Body of pancreas (tissue), 4 donors: ENCODE measurements at regions not wholly inside any gene's neighbourhood (a gene's known extent, or its start where the extent isn't known, plus 50 kb on each side); places are given as distances from the start of the nearest gene placed in this dataset.
A peak's percentile ranks its signal among the peaks of the same experiment; 100 is the strongest.

Experiments used
- ATAC-seq: fragments of 150-250 bp; one replicate; pipeline ENCODE4 v1.9.1; 2016
- DNase-seq, 4 donors: peaks; one replicate each; pipeline ENCODE4 v3.0.0-alpha.2; 2019
- H3K27ac ChIP-seq, 4 donors: fragments of 200-600 bp; sonication (generic); 1 replicate in 3 of 4; 2 replicates in 1 of 4; pipeline versions ENCODE4 v1.5.1 to v1.6.1; 2016 to 2019; ENCODE audit warnings: mild to moderate bottlenecking in 1 of 4, mixed read lengths in 1 of 4, moderate library complexity in 1 of 4
- H3K27me3 ChIP-seq, 2 donors: fragments of 200-600 bp; sonication (generic); one replicate each; pipeline ENCODE4 v1.6.0; 2016; ENCODE audit warnings: mild to moderate bottlenecking in 1 of 2
- H3K36me3 ChIP-seq, 2 donors: fragments of 200-600 bp; sonication (generic); replicated peaks in 1 of 2; 2 replicates each; pipeline ENCODE4 v1.5.1; 2016; ENCODE audit warnings: low read depth in 2 of 2; ENCODE audit not compliant: insufficient read depth in 1 of 2
- H3K4me1 ChIP-seq: fragments of 200-600 bp; sonication (generic); one replicate; pipeline ENCODE4 v1.6.0; 2016
- H3K4me3 ChIP-seq, 2 donors: fragments of 200-600 bp; sonication (generic); 1 replicate in 1 of 2; 2 replicates in 1 of 2; pipeline ENCODE4 v1.5.1; 2016 to 2019
- H3K9me3 ChIP-seq, 3 donors: fragments of 200-600 bp; sonication (generic); 1 replicate in 2 of 3; 2 replicates in 1 of 3; pipeline ENCODE4 v1.5.1; 2016
- POLR2A ChIP-seq, 3 donors: fragments of 450-650 bp; IDR thresholded peaks; one replicate each; pipeline ENCODE4 v1.6.1; 2016; ENCODE audit warnings: antibody characterized with exemption in 3 of 3, mild to moderate bottlenecking in 2 of 3
- WGBS, 2 donors: methylation state at CpG; one replicate each; pipeline ENCODE4 v1.1.5; 2017; 5-methylcytosine and 5-hydroxymethylcytosine counted together
- intact Hi-C: fragments of 100-400 bp; cut with DNase I; formaldehyde crosslinking; loops from one replicate; pipeline ENCODE4 v1.15.1; 2023
- TF ChIP-seq, protein P1 (sequence below), 7 experiments: fragments of 450-650 bp in 4 of 7; fragments of 200-600 bp in 3 of 7; sonication (generic) in 3 of 7; IDR thresholded peaks; one replicate each; pipeline ENCODE4 v1.5.1; 2016 to 2019; ENCODE audit warnings: antibody characterized with exemption in 7 of 7

DNA sequence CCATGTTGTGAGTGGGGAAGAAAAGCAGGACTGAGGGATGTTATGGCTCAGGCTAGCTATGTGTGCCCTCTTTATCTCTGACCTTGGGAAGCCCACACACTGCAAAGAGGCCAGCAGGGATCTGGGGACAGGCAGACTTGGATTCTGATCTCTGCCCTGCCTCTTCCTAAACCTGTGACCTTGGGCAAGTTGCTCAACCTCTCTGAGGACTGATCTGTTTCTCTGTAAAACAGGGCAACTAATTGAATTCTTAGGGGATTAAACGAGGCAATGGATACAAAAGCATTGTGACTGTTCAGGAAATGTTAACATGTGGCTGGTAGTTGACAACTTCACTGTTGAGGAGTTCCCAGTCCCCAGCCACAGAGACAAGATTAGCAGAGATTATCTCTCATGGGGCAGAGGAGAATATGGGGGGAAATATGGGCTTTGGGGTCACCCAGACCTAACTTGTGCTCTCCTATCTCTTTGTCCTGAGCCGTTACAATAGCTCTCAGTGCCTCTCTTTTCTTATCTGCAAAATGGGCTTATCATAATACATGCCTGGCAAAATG lies 184.7 kb upstream of the GLI2 start:
- no peaks in the 10 kb centered on the region for H3K27me3 ChIP-seq
- peaks cover 30% of the 10 kb centered on the region for H3K4me1 ChIP-seq
- H3K9me3 ChIP-seq: no peaks in the 10 kb centered on the region
- ATAC-seq: no peak
- no peak for DNase-seq
- TF ChIP-seq, protein P1, sequence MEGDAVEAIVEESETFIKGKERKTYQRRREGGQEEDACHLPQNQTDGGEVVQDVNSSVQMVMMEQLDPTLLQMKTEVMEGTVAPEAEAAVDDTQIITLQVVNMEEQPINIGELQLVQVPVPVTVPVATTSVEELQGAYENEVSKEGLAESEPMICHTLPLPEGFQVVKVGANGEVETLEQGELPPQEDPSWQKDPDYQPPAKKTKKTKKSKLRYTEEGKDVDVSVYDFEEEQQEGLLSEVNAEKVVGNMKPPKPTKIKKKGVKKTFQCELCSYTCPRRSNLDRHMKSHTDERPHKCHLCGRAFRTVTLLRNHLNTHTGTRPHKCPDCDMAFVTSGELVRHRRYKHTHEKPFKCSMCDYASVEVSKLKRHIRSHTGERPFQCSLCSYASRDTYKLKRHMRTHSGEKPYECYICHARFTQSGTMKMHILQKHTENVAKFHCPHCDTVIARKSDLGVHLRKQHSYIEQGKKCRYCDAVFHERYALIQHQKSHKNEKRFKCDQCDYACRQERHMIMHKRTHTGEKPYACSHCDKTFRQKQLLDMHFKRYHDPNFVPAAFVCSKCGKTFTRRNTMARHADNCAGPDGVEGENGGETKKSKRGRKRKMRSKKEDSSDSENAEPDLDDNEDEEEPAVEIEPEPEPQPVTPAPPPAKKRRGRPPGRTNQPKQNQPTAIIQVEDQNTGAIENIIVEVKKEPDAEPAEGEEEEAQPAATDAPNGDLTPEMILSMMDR (IDR thresholded peaks at IDR 0.05): no peak
- no peak for TF ChIP-seq POLR2A (IDR thresholded peaks at IDR 0.05)
- 16 to 26% methylated on average over 2 of the region's 2 CpGs for WGBS, 2 donors
- intact Hi-C loops: no loop called here
- no peaks in the 10 kb centered on the region for H3K36me3 ChIP-seq
- no peak overlapping the region for H3K4me3 ChIP-seq
- H3K27ac ChIP-seq: peak overlapping the region in 3 of 4 donors; percentile 1 to 80 (median 33)

DNA sequence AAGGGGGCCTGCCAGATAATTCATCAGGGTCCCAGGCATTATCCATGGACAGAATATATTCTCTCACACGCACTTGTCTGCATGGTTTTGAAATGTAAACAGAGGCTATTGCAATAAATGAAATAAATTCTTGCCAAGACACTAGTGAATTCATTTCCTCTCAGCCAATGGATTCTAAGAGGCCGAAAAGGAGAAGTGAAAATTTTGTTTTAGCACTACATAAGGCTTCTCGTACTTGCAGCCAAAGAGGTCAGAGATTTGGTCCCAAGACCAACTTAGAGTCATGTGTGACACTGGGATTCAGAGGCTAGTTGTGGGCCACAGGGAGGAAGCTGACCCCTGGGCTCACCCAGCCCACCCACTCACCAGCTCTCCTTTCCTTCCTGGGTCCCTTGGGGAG lies 184.1 kb upstream of the GLI2 start:
- no peaks in the 10 kb centered on the region for H3K36me3 ChIP-seq
- ATAC-seq (no peak), DNase-seq (no peak)
- peak overlapping the region in 3 of 4 donors; percentile 72 to 80 (median 76) for H3K27ac ChIP-seq
- intact Hi-C loops: no loop called here
- TF ChIP-seq, protein P1 (IDR thresholded peaks at IDR 0.05): no peak
- no peak for TF ChIP-seq POLR2A (IDR thresholded peaks at IDR 0.05)
- no peaks in the 10 kb centered on the region for H3K9me3 ChIP-seq
- peaks cover 30% of the 10 kb centered on the region for H3K4me1 ChIP-seq
- 41 to 64% methylated on average over 3 of the region's 3 CpGs for WGBS, 2 donors
- H3K4me3 ChIP-seq: no peak overlapping the region
- H3K27me3 ChIP-seq: no peaks in the 10 kb centered on the region

GRCh38 chr2:120552079-120552478 lies 183.6 kb upstream of the GLI2 start:
- H3K9me3 ChIP-seq: no peaks in the 10 kb centered on the region
- no peaks in the 10 kb centered on the region for H3K27me3 ChIP-seq
- intact Hi-C loops: no loop called here
- peaks cover 30% of the 10 kb centered on the region for H3K4me1 ChIP-seq
- peak overlapping the region; percentile 32 to 80 (median 74) for H3K27ac ChIP-seq
- TF ChIP-seq, protein P1 (IDR thresholded peaks at IDR 0.05): no peak
- TF ChIP-seq POLR2A (IDR thresholded peaks at IDR 0.05): no peak
- H3K36me3 ChIP-seq: no peaks in the 10 kb centered on the region
- no peak for ATAC-seq
- no peak overlapping the region for H3K4me3 ChIP-seq
- WGBS, 2 donors: 81 to 91% methylated on average over 6 to 11 of the region's 11 CpGs
- no peak for DNase-seq

DNA sequence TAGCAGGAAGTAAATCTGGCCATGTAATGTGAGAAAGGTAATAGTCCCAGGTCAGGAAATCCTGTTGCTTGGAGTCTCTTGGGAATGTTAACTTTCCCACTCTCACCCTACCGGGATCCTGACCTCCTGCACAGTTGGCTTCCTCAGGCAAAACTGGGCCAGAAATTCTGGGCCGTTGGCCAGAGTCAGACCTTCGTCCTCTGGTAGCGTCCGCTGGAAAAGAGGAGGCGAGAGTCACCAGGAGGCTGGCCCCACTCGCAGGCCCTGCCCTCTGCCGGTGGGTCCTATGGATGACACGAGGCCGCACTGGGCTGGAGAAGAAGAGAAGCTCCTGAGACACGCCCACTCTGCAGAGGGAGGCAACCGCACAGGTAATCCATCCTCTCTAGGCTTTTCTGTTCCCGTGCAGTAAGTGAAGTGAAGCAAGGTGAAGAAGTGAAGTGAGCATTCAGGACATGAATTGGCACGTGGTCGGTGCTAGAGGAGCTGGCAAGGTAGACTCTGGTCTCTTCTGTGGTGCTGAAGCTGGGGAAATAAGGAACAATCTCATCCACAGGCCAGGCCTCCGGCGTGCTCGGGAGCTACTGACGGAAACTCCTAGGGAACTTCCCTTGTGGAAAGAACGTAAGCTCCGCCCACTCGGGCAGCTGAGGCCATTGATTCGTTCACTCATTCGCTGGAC lies 182.7 kb upstream of the GLI2 start:
- H3K4me1 ChIP-seq: peaks cover 30% of the 10 kb centered on the region
- intact Hi-C loops: no loop called here
- H3K27me3 ChIP-seq: no peaks in the 10 kb centered on the region
- peak overlapping the region; percentile 32 to 80 (median 74) for H3K27ac ChIP-seq
- 5 to 8% methylated on average over 17 to 24 of the region's 24 CpGs for WGBS, 2 donors
- ATAC-seq: peak; percentile 97
- H3K36me3 ChIP-seq: no peaks in the 10 kb centered on the region
- no peaks in the 10 kb centered on the region for H3K9me3 ChIP-seq
- no peak overlapping the region for H3K4me3 ChIP-seq
- peak; percentile 94 to 98 (median 96) for DNase-seq
- TF ChIP-seq, protein P1 (IDR thresholded peaks at IDR 0.05): peak; percentile 71 to 97 (median 91)
- TF ChIP-seq POLR2A (IDR thresholded peaks at IDR 0.05): peak in 2 of 3 donors; percentile 47 to 57

- Histone ChIP-seq H3K27me3 (no peaks in the 10 kb centered on the region), H3K9me3 (no peaks in the 10 kb centered on the region), H3K4me1 (peaks cover 30% of the 10 kb centered on the region), H3K36me3 (no peaks in the 10 kb centered on the region), H3K27ac (no peak overlapping the region), H3K4me3 (no peak overlapping the region)
- TF ChIP-seq POLR2A (IDR thresholded peaks at IDR 0.05): no peak
- TF ChIP-seq, protein P1 (IDR thresholded peaks at IDR 0.05): no peak
- ATAC-seq: no peak
- DNase-seq: no peak
- intact Hi-C loops: no loop called here
Measured at GRCh38 chr2:120554625-120555032, 181.0 kb upstream of the GLI2 start.
